Lung (tissue), 11 donors: ENCODE measurements at regions not wholly inside any gene's neighbourhood (a gene's known extent, or its start where the extent isn't known, plus 50 kb on each side); places are given as distances from the start of the nearest gene placed in this dataset.

ENCODE experiments used
- ATAC-seq: fragments of 200-7000 bp; cut with Tn5 transposase; one replicate; pipeline ENCODE4 v1.9.1; 2020; ENCODE audit warnings: moderate number of reproducible peaks; ENCODE audit not compliant: insufficient read depth, low FRiP score
- DNase-seq, 3 donors: peaks; one replicate each; pipeline ENCODE4 v3.0.0-alpha.2; 2013 to 2017
- H3K27ac ChIP-seq, 2 donors: one replicate each; pipeline ENCODE4 v1.5.1; 2013; ENCODE audit warnings: mild to moderate bottlenecking in 2 of 2, moderate library complexity in 2 of 2, control low read depth in 1 of 2, inconsistent platforms in 1 of 2, low read depth in 1 of 2, low read length in 1 of 2
- H3K27me3 ChIP-seq, 3 donors: one replicate each; pipeline ENCODE4 v1.5.1; 2013; ENCODE audit warnings: low read length in 2 of 3; ENCODE audit not compliant: control insufficient read depth in 3 of 3, insufficient read depth in 3 of 3
- H3K36me3 ChIP-seq, 4 donors: one replicate each; pipeline ENCODE4 v1.5.1; 2013; ENCODE audit warnings: low read length in 4 of 4, mild to moderate bottlenecking in 1 of 4, moderate library complexity in 1 of 4; ENCODE audit not compliant: control insufficient read depth in 4 of 4, insufficient read depth in 4 of 4
- H3K4me1 ChIP-seq, 5 donors: one replicate each; pipeline ENCODE4 v1.5.1; 2013; ENCODE audit warnings: low read length in 5 of 5, mild to moderate bottlenecking in 2 of 5, moderate library complexity in 1 of 5; ENCODE audit not compliant: control insufficient read depth in 5 of 5, insufficient read depth in 5 of 5
- H3K4me3 ChIP-seq: one replicate; pipeline ENCODE4 v1.5.1; 2013; ENCODE audit warnings: mild to moderate bottlenecking, control low read depth, moderate library complexity
- H3K9ac ChIP-seq, 2 donors: one replicate each; pipeline ENCODE4 v1.5.1; 2013; ENCODE audit warnings: low read length in 2 of 2, control low read depth in 1 of 2; ENCODE audit not compliant: insufficient read depth in 1 of 2
- H3K9me3 ChIP-seq, 4 donors: one replicate each; pipeline ENCODE4 v1.5.1; 2013; ENCODE audit warnings: low read length in 3 of 4, mild to moderate bottlenecking in 1 of 4, moderate library complexity in 1 of 4; ENCODE audit not compliant: control insufficient read depth in 4 of 4, insufficient read depth in 3 of 4
- CTCF ChIP-seq: IDR thresholded peaks from 2 replicates; pipeline ENCODE4 v1.5.1; 2012; ENCODE audit warnings: mild to moderate bottlenecking; ENCODE audit errors: control extremely low read depth, extremely low read depth
- WGBS, 2 donors: extraction: QIAGEN DNeasy Blood & Tissue Kit; methylation state at CpG; one replicate each; pipeline ENCODE4 v1.1.7; 2013; 5-methylcytosine and 5-hydroxymethylcytosine counted together
- donor health status: control.
- donor health status: control.
- donor health status: Bipolar disorder and iron deficiency.
- donor health status: healthy.
- donor health status: DM: yes; HTN: yes; CAD: no.

- no peak for ATAC-seq
- peaks cover 0 to 4% (median 0%) of the 10 kb centered on the region in 5 donors for H3K4me1 ChIP-seq
- DNase-seq = no peak
- H3K36me3 ChIP-seq = no peaks in the 10 kb centered on the region
- H3K4me3 ChIP-seq = no peak overlapping the region
- H3K9ac ChIP-seq = no peak overlapping the region
- no peak overlapping the region for H3K27ac ChIP-seq
- H3K9me3 ChIP-seq = no peaks in the 10 kb centered on the region
- no peak for TF ChIP-seq CTCF
- no peaks in the 10 kb centered on the region for H3K27me3 ChIP-seq
- 73 to 79% methylated on average over 4 of the region's 4 CpGs for whole genome bisulfite sequencing, 2 donors
These were observed 60.4 kb upstream of the PTHLH start for GRCh38 chr12:28032811-28033537.

GRCh38 chr12:28033538-28033915 is 61.0 kb upstream of the PTHLH start:
- Histone ChIP-seq H3K4me3 (no peak overlapping the region), H3K4me1 (peaks cover 0 to 3% (median 0%) of the 10 kb centered on the region in 5 donors), H3K9ac (no peak overlapping the region), H3K36me3 (no peaks in the 10 kb centered on the region), H3K27me3 (no peaks in the 10 kb centered on the region), H3K27ac (no peak overlapping the region), H3K9me3 (no peaks in the 10 kb centered on the region)
- WGBS, 2 donors = 87 to 89% methylated on average over 2 of the region's 2 CpGs
- no peak for TF ChIP-seq CTCF
- no peak for ATAC-seq
- DNase-seq = no peak

GRCh38 chr12:28034271-28034670 is 61.7 kb upstream of the PTHLH start:
- no peak overlapping the region for H3K9ac ChIP-seq
- H3K27me3 ChIP-seq = no peaks in the 10 kb centered on the region
- no peak for ATAC-seq
- H3K9me3 ChIP-seq = no peaks in the 10 kb centered on the region
- H3K27ac ChIP-seq = no peak overlapping the region
- no peak for TF ChIP-seq CTCF
- WGBS, 2 donors = 89 to 94% methylated on average over 1 of the region's 1 CpG
- no peaks in the 10 kb centered on the region for H3K36me3 ChIP-seq
- no peak for DNase-seq
- no peak overlapping the region for H3K4me3 ChIP-seq
- H3K4me1 ChIP-seq = peaks cover 0 to 2% (median 0%) of the 10 kb centered on the region in 5 donors

- DNase-seq (no peak), ATAC-seq (no peak)
- H3K9me3 ChIP-seq = no peaks in the 10 kb centered on the region
- no peak for TF ChIP-seq CTCF
- no peaks in the 10 kb centered on the region for H3K36me3 ChIP-seq
- H3K27me3 ChIP-seq = no peaks in the 10 kb centered on the region
- H3K4me1 ChIP-seq = no peaks in the 10 kb centered on the region
- no peak overlapping the region for H3K27ac ChIP-seq
- 48 to 71% methylated on average over 1 of the region's 1 CpG for WGBS, 2 donors
- H3K4me3 ChIP-seq = no peak overlapping the region
- no peak overlapping the region for H3K9ac ChIP-seq
These were observed 63.0 kb upstream of the PTHLH start for GRCh38 chr12:28035500-28035899.
